HG03354 (cell line): ENCODE measurements at regions not wholly inside any gene's neighbourhood (a gene's known extent, or its start where the extent isn't known, plus 50 kb on each side); places are given as distances from the start of the nearest gene placed in this dataset.
"Not testable (repeated sequence)": the region's sequence is repeated elsewhere in the genome, so short reads cannot be mapped to it uniquely, and the experiment has no call there.

Experiments
- ATAC-seq: cut with Tn5 transposase; IDR thresholded peaks from one replicate; pipeline ENCODE4 v1.9.1; 2021; ENCODE audit warnings: mild to moderate bottlenecking; ENCODE audit not compliant: unreplicated experiment, poor library complexity, severe bottlenecking

GRCh38 chr1:82377201-82377884 lies 576.6 kb downstream of the ADGRL2 start:
- ATAC-seq: no peak

- ATAC-seq: no peak
Observed at GRCh38 chr1:82373710-82374109, 573.0 kb downstream of the ADGRL2 start.

GRCh38 chr1:82371844-82372498 lies 571.2 kb downstream of the ADGRL2 start:
- no peak for ATAC-seq

- no peak for ATAC-seq
Observed at GRCh38 chr1:82367456-82367855, 566.7 kb downstream of the ADGRL2 start.

GRCh38 chr1:82366689-82367088 lies 566.0 kb downstream of the ADGRL2 start:
- no peak for ATAC-seq

- not testable (repeated sequence) for ATAC-seq
Observed at GRCh38 chr1:82359541-82359940, 558.8 kb downstream of the ADGRL2 start.

GRCh38 chr1:82358706-82359105 lies 558.0 kb downstream of the ADGRL2 start:
- ATAC-seq: not testable (repeated sequence)

GRCh38 chr1:82354546-82354945 lies 553.8 kb downstream of the ADGRL2 start:
- ATAC-seq: not testable (repeated sequence)

GRCh38 chr1:82348487-82348886 lies 547.8 kb downstream of the ADGRL2 start:
- no peak for ATAC-seq

GRCh38 chr1:82346141-82346540 lies 545.4 kb downstream of the ADGRL2 start:
- no peak for ATAC-seq

GRCh38 chr1:82343381-82343780 lies 542.6 kb downstream of the ADGRL2 start:
- ATAC-seq: no peak

GRCh38 chr1:82337635-82338034 lies 536.9 kb downstream of the ADGRL2 start:
- ATAC-seq: no peak

GRCh38 chr1:82330330-82330729 lies 529.6 kb downstream of the ADGRL2 start:
- ATAC-seq: no peak

- ATAC-seq: no peak
Observed at GRCh38 chr1:82329226-82329625, 528.5 kb downstream of the ADGRL2 start.

- no peak for ATAC-seq
Observed at GRCh38 chr1:82323144-82323841, 522.6 kb downstream of the ADGRL2 start.

- no peak for ATAC-seq
Observed at GRCh38 chr1:82321794-82322193, 521.1 kb downstream of the ADGRL2 start.

GRCh38 chr1:82319546-82319945 lies 518.8 kb downstream of the ADGRL2 start:
- ATAC-seq: no peak

- no peak for ATAC-seq
Observed at GRCh38 chr1:82318921-82319320, 518.2 kb downstream of the ADGRL2 start.

- ATAC-seq: no peak
Observed at GRCh38 chr1:82318265-82318664, 517.5 kb downstream of the ADGRL2 start.

GRCh38 chr1:82317671-82318070 lies 516.9 kb downstream of the ADGRL2 start:
- no peak for ATAC-seq

- ATAC-seq: no peak
Observed at GRCh38 chr1:82299656-82300055, 498.9 kb downstream of the ADGRL2 start.
